HG02610 (cell line): ENCODE measurements at regions not wholly inside any gene's neighbourhood (a gene's known extent, or its start where the extent isn't known, plus 50 kb on each side); places are given as distances from the start of the nearest gene placed in this dataset.
"Not testable (repeated sequence)": the region's sequence is repeated elsewhere in the genome, so short reads cannot be mapped to it uniquely, and the experiment has no call there.

Experiments used
- ATAC-seq: cut with Tn5 transposase; IDR thresholded peaks from one replicate; pipeline ENCODE4 v1.9.1; 2021; ENCODE audit warnings: mild to moderate bottlenecking, moderate library complexity; ENCODE audit not compliant: unreplicated experiment

- no peak for ATAC-seq
Measured at GRCh38 chr15:95162967-95163531, 931.7 kb downstream of the MCTP2 start.

DNA sequence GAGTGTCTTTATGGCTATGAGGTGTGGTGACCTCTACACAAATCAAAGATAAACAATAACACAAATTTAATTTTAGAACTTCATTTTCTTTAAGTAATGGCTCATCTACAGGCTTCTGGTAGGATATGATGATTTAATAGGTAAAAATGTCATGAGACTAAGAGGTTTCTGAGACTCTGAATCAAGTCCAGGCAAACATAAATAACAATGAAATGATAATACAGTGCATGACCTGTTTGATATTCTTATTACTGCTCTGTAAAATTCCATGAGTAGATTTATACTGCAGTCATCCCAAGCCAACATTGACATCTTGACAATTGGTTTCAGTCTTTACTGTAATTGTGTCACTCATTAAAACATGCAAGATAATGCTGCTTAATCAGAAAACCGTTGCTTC lies 936.8 kb downstream of the MCTP2 start:
- no peak for ATAC-seq

- ATAC-seq: no peak
Measured at GRCh38 chr15:95168951-95169431, 937.6 kb downstream of the MCTP2 start.

GRCh38 chr15:95169541-95170459 lies 938.4 kb downstream of the MCTP2 start:
- ATAC-seq: no peak

DNA sequence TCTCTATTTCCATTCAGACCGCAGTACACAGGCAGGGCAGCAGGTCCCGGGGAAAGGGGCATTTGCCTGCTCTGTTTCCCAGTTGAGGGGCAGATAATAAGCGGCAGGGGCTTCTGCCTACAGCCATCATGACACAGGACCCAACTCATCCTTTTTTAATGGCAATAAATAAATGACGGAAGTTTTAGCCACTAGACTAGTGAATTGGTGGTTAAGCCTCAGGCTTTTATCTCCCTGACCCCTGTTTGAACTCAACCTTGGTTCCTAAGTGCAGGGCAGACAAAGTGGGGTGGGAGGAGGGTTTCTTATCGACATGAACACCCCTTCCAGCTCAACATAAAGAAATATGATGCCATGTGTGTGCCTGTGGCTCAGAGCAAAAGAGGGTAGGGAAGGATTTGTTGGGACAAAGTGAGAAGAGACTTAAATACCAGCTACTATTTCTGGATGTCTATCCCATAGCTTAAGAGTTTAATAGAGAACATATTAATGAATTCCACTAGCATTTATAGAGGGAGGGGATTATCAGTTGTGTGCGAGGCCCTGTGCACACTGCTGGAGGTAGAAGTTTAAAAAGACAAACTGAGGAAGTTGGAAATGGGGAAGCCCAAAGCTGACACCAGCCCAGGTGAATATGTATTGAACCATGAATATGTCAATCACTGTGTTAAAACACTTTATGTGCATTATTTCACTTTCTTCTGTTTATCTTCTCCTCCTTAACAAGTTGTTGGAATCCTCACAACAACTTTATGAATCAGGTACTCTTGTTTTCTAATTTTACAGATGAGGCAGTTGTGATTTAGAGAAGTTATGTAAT lies 939.4 kb downstream of the MCTP2 start:
- no peak for ATAC-seq

DNA sequence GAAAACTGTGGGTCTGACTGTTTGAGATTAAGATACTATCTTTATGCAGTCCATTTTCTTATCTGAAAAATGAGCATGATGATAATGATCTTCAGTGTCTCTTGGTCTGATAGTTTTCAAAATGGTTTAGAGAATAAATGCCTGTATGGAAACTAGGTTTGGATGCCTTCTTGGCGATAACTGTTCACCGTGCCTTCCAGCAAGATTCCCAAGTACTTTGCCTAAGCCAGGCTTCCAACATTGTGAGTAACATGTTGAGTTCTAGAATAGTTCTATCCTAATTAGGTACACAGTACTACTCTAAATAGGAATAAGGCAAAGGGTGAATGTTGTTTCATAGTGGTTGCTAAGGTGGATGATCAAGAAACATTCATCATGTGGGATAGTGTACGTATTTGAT lies 940.2 kb downstream of the MCTP2 start:
- no peak for ATAC-seq

DNA sequence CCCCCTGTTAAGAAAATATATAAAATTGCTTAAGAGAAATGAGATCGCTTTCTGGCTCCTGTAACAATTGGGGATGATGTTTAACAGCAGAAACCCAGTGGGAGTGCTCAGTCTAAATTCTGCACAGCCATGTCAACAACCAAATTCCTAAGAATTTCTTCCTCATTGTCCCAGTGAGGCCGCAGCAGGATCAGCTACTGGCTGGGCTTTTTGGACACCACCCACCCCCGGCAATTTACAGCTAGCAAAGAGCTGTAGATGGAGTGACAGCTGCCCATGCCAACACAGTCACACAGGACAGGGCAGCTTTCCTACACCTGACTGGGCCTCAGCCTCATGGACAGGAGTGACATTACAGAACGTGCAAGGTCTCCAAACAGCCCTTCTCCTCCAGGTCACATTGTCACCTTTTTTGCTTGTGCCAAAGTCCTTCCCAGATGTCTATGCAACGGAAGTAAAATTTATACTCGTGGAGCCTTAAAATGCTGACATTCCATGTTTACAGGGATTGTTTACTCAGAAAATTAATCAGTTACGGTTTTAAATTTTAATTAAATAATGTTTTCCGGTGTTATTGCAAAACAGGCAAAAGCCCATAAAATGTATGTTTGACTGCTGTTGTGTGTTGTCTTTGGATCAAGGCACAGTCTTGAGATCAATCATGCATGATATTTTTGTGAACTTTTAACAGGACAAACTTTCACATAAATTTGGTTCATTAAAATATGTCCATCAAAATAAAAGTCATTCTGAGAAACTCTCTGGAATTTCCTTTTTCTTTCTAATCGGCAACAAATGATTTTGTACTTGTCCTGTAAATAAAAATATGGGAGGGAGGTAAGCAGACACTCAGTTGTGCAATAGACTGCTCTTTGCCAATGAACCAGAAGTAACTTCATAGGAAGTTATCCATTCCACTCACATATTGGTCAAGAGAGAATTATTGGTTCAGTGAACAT lies 943.2 kb downstream of the MCTP2 start:
- ATAC-seq: no peak

- ATAC-seq: no peak
Measured at GRCh38 chr15:95175914-95176658, 944.7 kb downstream of the MCTP2 start.

DNA sequence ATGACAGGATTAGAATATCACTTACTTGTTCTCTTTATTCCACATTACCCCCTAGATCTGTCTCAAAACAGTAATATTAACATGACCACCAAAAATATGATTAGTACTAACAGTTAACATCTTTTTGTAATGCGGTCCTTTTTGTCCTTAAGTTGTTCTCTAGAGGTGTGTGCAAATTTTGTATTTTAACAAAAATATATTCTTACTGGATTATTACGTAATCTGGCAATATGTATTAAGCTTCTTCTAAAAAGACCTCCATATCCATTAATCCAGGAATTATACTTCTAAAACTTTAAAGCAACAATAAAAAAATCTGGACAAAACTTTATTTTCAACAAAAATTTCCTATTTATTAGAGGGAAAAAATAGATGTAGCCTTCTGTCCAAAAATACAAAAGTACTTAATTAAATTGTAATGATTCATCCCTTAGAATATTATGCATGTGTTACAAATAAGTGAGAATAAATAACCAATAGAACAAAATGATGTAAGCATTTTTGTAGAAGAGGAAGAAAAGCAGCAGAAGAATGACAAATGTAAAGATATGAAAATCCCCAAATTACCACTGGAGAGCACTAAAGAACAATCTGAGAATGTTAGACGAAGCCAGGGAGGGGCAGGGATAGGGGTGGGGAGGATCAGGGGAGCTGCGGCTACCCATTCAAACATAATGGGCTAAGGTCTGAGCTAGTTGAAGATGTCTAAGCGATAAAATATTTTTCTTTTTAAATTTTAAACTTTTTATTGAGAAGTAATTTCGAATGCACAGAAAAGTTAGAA lies 945.6 kb downstream of the MCTP2 start:
- no peak for ATAC-seq

- no peak for ATAC-seq
Measured at GRCh38 chr15:95180530-95180929, 949.2 kb downstream of the MCTP2 start.

- no peak for ATAC-seq
Measured at GRCh38 chr15:95182091-95182490, 950.7 kb downstream of the MCTP2 start.

DNA sequence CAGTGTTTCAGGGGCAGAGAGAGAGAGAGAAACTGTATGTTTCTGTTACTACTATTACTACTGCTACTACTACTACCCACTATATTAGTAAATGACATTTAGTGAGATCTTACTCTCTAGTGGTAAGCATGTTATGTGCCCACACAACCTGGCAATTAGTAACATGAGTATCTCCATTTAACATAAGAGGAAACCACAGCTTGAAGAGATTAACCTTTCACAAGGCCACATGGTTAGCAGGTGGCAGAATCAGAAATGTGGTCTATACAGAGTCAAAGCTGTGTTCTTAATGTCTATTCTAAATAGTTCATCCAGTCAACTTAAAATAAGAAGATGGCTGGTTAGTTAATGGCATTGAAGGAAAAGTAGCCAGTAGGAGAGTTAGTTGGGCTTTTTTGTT lies 961.6 kb downstream of the MCTP2 start:
- no peak for ATAC-seq

GRCh38 chr15:95194746-95195145 lies 963.4 kb downstream of the MCTP2 start:
- ATAC-seq: no peak

GRCh38 chr15:95196176-95196915 lies 965.0 kb downstream of the MCTP2 start:
- ATAC-seq: no peak

GRCh38 chr15:95202569-95203349 lies 971.4 kb downstream of the MCTP2 start:
- no peak for ATAC-seq

- ATAC-seq: no peak
Measured at GRCh38 chr15:95205077-95205476, 973.7 kb downstream of the MCTP2 start.

- ATAC-seq: not testable (repeated sequence)
Measured at GRCh38 chr15:95205830-95206229, 974.5 kb downstream of the MCTP2 start.
